Neural cell (in vitro differentiated cells): ENCODE measurements at regions not wholly inside any gene's neighbourhood (a gene's known extent, or its start where the extent isn't known, plus 50 kb on each side); places are given as distances from the start of the nearest gene placed in this dataset.

Experiments
- H2AFZ ChIP-seq: fragments of 200-600, 300-800 bp; sonication (generic), shearing (Covaris generic); 2 replicates; pipeline ENCODE4 v1.6.0; 2014; ENCODE audit warnings: low read depth, mild to moderate bottlenecking, antibody characterized with exemption, low read length, moderate library complexity
- H3F3A ChIP-seq: fragments of 200-600 bp; shearing (Covaris generic); 2 replicates; pipeline ENCODE4 v1.6.1; 2016; ENCODE audit warnings: mild to moderate bottlenecking, moderate library complexity, mixed read lengths, antibody characterized with exemption, low read length; ENCODE audit not compliant: insufficient read depth, poor library complexity, severe bottlenecking
- H3K27ac ChIP-seq: fragments of 200-600, 300-800 bp; sonication (generic), shearing (Covaris generic); 2 replicates; pipeline ENCODE4 v1.5.1; 2014; ENCODE audit warnings: mild to moderate bottlenecking, low read length, moderate library complexity
- H3K27me3 ChIP-seq: fragments of 300-800, 200-600 bp; sonication (generic), shearing (Covaris generic); 2 replicates; pipeline ENCODE4 v1.6.0; 2014; ENCODE audit warnings: mild to moderate bottlenecking, low read depth, low read length, moderate library complexity; ENCODE audit not compliant: insufficient read depth
- H3K36me3 ChIP-seq: fragments of 300-800, 200-600 bp; sonication (generic), shearing (Covaris generic); 2 replicates; pipeline ENCODE4 v1.5.1; 2014; ENCODE audit warnings: mild to moderate bottlenecking, antibody characterized with exemption, low read length, moderate library complexity; ENCODE audit not compliant: insufficient read depth
- H3K4me2 ChIP-seq: fragments of 300-800, 200-600 bp; sonication (generic), shearing (Covaris generic); 2 replicates; pipeline ENCODE4 v1.6.0; 2014; ENCODE audit warnings: mild to moderate bottlenecking, low read length
- H3K4me3 ChIP-seq: fragments of 300-800, 200-600 bp; sonication (generic), shearing (Covaris generic); 2 replicates; pipeline ENCODE4 v1.5.1; 2014; ENCODE audit warnings: mild to moderate bottlenecking, low read length, moderate library complexity
- H3K79me2 ChIP-seq: fragments of 200-600 bp; shearing (Covaris generic); replicated peaks from 2 replicates; pipeline ENCODE4 v1.6.0; 2014; ENCODE audit warnings: mild to moderate bottlenecking, low read length, moderate library complexity; ENCODE audit not compliant: insufficient read depth
- H3K9ac ChIP-seq: fragments of 300-800, 200-600 bp; sonication (generic), shearing (Covaris generic); 2 replicates; pipeline ENCODE4 v1.6.1; 2016; ENCODE audit warnings: mild to moderate bottlenecking, low read length, mixed read lengths
- H3K9me2 ChIP-seq: fragments of 200-600 bp; shearing (Covaris generic); 2 replicates; pipeline ENCODE4 v1.6.1; 2016; ENCODE audit warnings: mild to moderate bottlenecking, low read length, mixed read lengths; ENCODE audit not compliant: insufficient read depth
- H3K9me3 ChIP-seq: fragments of 200-600, 300-800 bp; sonication (generic), shearing (Covaris generic); 2 replicates; pipeline ENCODE4 v1.6.1; 2016; ENCODE audit warnings: mild to moderate bottlenecking, mixed run types, low read length, moderate library complexity, mixed read lengths
- H4K20me1 ChIP-seq: fragments of 200-600 bp; shearing (Covaris generic); 2 replicates; pipeline ENCODE4 v1.6.1; 2016; ENCODE audit warnings: mild to moderate bottlenecking, mixed run types; ENCODE audit not compliant: insufficient read depth
- EP300 ChIP-seq: fragments of 450-650 bp; conservative IDR thresholded peaks from 2 replicates; pipeline ENCODE4 v1.6.1; 2014; ENCODE audit warnings: antibody characterized with exemption, mild to moderate bottlenecking, moderate library complexity; ENCODE audit not compliant: poor library complexity, severe bottlenecking
- EZH2 ChIP-seq: fragments of 200-600, 300-800 bp; shearing (Covaris generic), sonication (generic); IDR thresholded peaks from 2 replicates; pipeline ENCODE4 v1.6.1; 2014; ENCODE audit warnings: antibody characterized with exemption, low read length, borderline replicate concordance, mild to moderate bottlenecking; ENCODE audit not compliant: insufficient read depth, poor library complexity, severe bottlenecking
- MXI1 ChIP-seq: fragments of 450-650 bp; conservative IDR thresholded peaks from 2 replicates; pipeline ENCODE4 v1.6.1; 2014; ENCODE audit warnings: antibody characterized with exemption, mild to moderate bottlenecking; ENCODE audit not compliant: poor library complexity, severe bottlenecking
- POLR2AphosphoS5 ChIP-seq: IDR thresholded peaks from 2 replicates; pipeline ENCODE4 v1.6.1; 2012
- RAD21 ChIP-seq: fragments of 450-650 bp; conservative IDR thresholded peaks from 2 replicates; pipeline ENCODE4 v1.6.1; 2014; ENCODE audit warnings: antibody characterized with exemption, mild to moderate bottlenecking, moderate library complexity
- REST ChIP-seq: IDR thresholded peaks from 2 replicates; pipeline ENCODE4 v1.6.1; 2012; ENCODE audit warnings: borderline replicate concordance
- SMC3 ChIP-seq: fragments of 450-650 bp; conservative IDR thresholded peaks from 2 replicates; pipeline ENCODE4 v1.6.1; 2014; ENCODE audit warnings: antibody characterized with exemption, mild to moderate bottlenecking, moderate library complexity; ENCODE audit not compliant: poor library complexity
- TAF1 ChIP-seq: IDR thresholded peaks from 2 replicates; pipeline ENCODE4 v1.6.1; 2012; ENCODE audit warnings: low read depth
- TF ChIP-seq, protein P1 (sequence below): fragments of 450-650 bp; IDR thresholded peaks from 2 replicates; pipeline ENCODE4 v1.5.1; 2014; ENCODE audit warnings: antibody characterized with exemption, mild to moderate bottlenecking, moderate library complexity; ENCODE audit not compliant: poor library complexity, severe bottlenecking

- H3K27me3 ChIP-seq, result peaks cover 21% of the 10 kb centered on the region
- H3K27ac ChIP-seq, result no peak overlapping the region
- no peak overlapping the region for H3K9ac ChIP-seq
- no peak overlapping the region for H2AFZ ChIP-seq
- H3K4me2 ChIP-seq, result no peak overlapping the region
- H3K79me2 ChIP-seq, result no peaks in the 10 kb centered on the region
- H3K9me3 ChIP-seq, result no peaks in the 10 kb centered on the region
- no peak overlapping the region for H3K4me3 ChIP-seq
- no peaks in the 10 kb centered on the region for H3F3A ChIP-seq
- no peaks in the 10 kb centered on the region for H4K20me1 ChIP-seq
- H3K36me3 ChIP-seq, result no peaks in the 10 kb centered on the region
- TF ChIP-seq RAD21, result no peak
- no peak for TF ChIP-seq EP300
- TF ChIP-seq TAF1, result no peak
- TF ChIP-seq, protein P1, sequence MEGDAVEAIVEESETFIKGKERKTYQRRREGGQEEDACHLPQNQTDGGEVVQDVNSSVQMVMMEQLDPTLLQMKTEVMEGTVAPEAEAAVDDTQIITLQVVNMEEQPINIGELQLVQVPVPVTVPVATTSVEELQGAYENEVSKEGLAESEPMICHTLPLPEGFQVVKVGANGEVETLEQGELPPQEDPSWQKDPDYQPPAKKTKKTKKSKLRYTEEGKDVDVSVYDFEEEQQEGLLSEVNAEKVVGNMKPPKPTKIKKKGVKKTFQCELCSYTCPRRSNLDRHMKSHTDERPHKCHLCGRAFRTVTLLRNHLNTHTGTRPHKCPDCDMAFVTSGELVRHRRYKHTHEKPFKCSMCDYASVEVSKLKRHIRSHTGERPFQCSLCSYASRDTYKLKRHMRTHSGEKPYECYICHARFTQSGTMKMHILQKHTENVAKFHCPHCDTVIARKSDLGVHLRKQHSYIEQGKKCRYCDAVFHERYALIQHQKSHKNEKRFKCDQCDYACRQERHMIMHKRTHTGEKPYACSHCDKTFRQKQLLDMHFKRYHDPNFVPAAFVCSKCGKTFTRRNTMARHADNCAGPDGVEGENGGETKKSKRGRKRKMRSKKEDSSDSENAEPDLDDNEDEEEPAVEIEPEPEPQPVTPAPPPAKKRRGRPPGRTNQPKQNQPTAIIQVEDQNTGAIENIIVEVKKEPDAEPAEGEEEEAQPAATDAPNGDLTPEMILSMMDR, result no peak
- no peak for TF ChIP-seq SMC3
- no peak for TF ChIP-seq REST
- no peak for TF ChIP-seq POLR2AphosphoS5
- no peak for TF ChIP-seq MXI1
- no peak for TF ChIP-seq EZH2
- H3K9me2 ChIP-seq, result no peaks in the 10 kb centered on the region
Measured at GRCh38 chr11:95556011-95556341, 233.6 kb downstream of the FAM76B start.

DNA sequence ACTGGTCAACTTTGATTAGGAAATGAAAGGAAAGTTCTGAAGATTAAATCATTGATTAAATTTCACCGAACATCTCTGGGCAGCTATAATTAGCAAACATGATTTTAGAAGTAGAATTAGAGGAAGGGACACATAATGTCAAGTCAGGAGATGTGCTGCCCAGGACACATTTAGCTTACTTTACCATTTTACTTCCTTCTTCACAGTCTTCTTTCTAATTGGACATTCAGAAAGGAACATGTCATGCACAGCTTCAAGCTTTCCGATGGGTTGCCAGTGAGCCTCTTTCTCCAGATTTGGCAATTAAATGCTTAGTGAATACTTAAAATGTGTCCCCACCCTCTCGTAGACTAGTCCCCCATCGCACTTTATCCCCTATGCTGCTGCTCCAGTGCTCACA lies 234.7 kb downstream of the FAM76B start:
- H3K9ac ChIP-seq, result no peak overlapping the region
- no peaks in the 10 kb centered on the region for H3K36me3 ChIP-seq
- no peaks in the 10 kb centered on the region for H4K20me1 ChIP-seq
- H3K9me2 ChIP-seq, result no peaks in the 10 kb centered on the region
- no peaks in the 10 kb centered on the region for H3K79me2 ChIP-seq
- no peak overlapping the region for H3K27ac ChIP-seq
- H3K27me3 ChIP-seq, result peaks cover 21% of the 10 kb centered on the region
- H3F3A ChIP-seq, result no peaks in the 10 kb centered on the region
- no peaks in the 10 kb centered on the region for H3K9me3 ChIP-seq
- H3K4me3 ChIP-seq, result no peak overlapping the region
- TF ChIP-seq REST (no peak), POLR2AphosphoS5 (no peak), TAF1 (no peak), EZH2 (no peak), SMC3 (no peak)
- TF ChIP-seq, protein P1, result no peak
- no peak overlapping the region for H3K4me2 ChIP-seq
- no peak overlapping the region for H2AFZ ChIP-seq
